BE2C (cell line): ENCODE measurements at regions not wholly inside any gene's neighbourhood (a gene's known extent, or its start where the extent isn't known, plus 50 kb on each side); places are given as distances from the start of the nearest gene placed in this dataset.

Experiments
- DNase-seq: peaks from one replicate; pipeline ENCODE4 v3.0.0-alpha.2; 2020
- H3K27me3 ChIP-seq: fragments of 250-450 bp; sonication (Bioruptor Pico); 2 replicates; pipeline ENCODE4 v1.5.1; 2020; ENCODE audit warnings: mild to moderate bottlenecking
- H3K36me3 ChIP-seq: fragments of 250-450 bp; sonication (Bioruptor Pico); 2 replicates; pipeline ENCODE4 v1.5.1; 2020; ENCODE audit warnings: mild to moderate bottlenecking
- H3K4me1 ChIP-seq: fragments of 250-450 bp; sonication (Bioruptor Pico); 2 replicates; pipeline ENCODE4 v1.5.1; 2020
- H3K4me3 ChIP-seq: 2 replicates; pipeline ENCODE4 v1.5.1; 2011; ENCODE audit warnings: low read depth, low read length
- H3K9me3 ChIP-seq: fragments of 250-450 bp; sonication (Bioruptor Pico); 2 replicates; pipeline ENCODE4 v1.5.1; 2020
- TF ChIP-seq, protein P1 (sequence below): IDR thresholded peaks from 2 replicates; pipeline ENCODE4 v1.5.1; 2012; ENCODE audit warnings: mild to moderate bottlenecking, low read depth, low read length

GRCh38 chr1:117678246-117678977, 72.6 kb downstream of the TENT5C start:
- Histone ChIP-seq H3K9me3 (no peaks in the 10 kb centered on the region), H3K36me3 (no peaks in the 10 kb centered on the region), H3K27me3 (no peaks in the 10 kb centered on the region), H3K4me3 (no peak overlapping the region), H3K4me1 (peaks cover 4% of the 10 kb centered on the region; the same call in 1 of the 2 replicates)
- peak; percentile 72 for DNase-seq
- TF ChIP-seq, protein P1, sequence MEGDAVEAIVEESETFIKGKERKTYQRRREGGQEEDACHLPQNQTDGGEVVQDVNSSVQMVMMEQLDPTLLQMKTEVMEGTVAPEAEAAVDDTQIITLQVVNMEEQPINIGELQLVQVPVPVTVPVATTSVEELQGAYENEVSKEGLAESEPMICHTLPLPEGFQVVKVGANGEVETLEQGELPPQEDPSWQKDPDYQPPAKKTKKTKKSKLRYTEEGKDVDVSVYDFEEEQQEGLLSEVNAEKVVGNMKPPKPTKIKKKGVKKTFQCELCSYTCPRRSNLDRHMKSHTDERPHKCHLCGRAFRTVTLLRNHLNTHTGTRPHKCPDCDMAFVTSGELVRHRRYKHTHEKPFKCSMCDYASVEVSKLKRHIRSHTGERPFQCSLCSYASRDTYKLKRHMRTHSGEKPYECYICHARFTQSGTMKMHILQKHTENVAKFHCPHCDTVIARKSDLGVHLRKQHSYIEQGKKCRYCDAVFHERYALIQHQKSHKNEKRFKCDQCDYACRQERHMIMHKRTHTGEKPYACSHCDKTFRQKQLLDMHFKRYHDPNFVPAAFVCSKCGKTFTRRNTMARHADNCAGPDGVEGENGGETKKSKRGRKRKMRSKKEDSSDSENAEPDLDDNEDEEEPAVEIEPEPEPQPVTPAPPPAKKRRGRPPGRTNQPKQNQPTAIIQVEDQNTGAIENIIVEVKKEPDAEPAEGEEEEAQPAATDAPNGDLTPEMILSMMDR: no peak

- no peak for DNase-seq
- Histone ChIP-seq H3K9me3 (no peaks in the 10 kb centered on the region), H3K27me3 (no peaks in the 10 kb centered on the region), H3K4me3 (no peak overlapping the region), H3K4me1 (peaks cover 4% of the 10 kb centered on the region; the same call in 1 of the 2 replicates), H3K36me3 (no peaks in the 10 kb centered on the region)
- TF ChIP-seq, protein P1: no peak
Observed at GRCh38 chr1:117679299-117679698, 73.5 kb downstream of the TENT5C start.

GRCh38 chr1:117679868-117680267, 74.0 kb downstream of the TENT5C start:
- TF ChIP-seq, protein P1: no peak
- DNase-seq: no peak
- no peaks in the 10 kb centered on the region for H3K9me3 ChIP-seq
- no peaks in the 10 kb centered on the region for H3K27me3 ChIP-seq
- H3K4me1 ChIP-seq: peaks cover 4% of the 10 kb centered on the region; the same call in 1 of the 2 replicates
- H3K4me3 ChIP-seq: no peak overlapping the region
- H3K36me3 ChIP-seq: no peaks in the 10 kb centered on the region

DNA sequence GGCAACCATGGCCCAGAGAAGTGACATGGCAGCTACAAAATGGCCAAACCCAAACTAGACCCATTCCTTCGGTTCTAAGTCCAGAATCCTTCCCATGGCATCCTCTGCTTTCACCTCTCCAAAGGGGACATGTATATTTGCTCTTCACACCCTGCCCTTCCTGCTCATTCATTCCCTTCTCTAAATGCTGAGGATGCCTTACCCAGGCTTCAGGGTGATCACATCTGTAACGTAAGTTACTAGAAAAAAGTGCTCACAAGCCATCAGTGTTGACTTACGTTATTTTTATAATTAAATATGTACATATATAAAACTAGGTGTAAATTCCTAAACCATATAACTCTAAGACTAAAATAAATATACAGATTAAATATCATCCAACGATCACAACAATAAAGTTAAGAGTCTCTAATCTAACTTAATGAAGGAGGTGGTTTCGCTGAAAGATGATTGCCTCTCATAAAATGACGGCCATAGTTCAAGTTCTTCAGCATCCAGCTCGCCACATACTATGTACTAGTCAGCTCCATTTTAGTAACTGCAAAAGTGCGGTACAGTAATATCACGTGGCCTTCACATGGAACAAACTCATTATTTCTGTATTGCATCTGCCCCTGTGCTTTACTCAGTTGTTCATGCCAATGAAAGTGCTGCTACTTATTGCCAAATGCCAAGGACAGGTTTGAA, 74.6 kb downstream of the TENT5C start:
- no peak for DNase-seq
- TF ChIP-seq, protein P1: no peak
- Histone ChIP-seq H3K27me3 (no peaks in the 10 kb centered on the region), H3K36me3 (no peaks in the 10 kb centered on the region), H3K4me1 (peaks cover 4% of the 10 kb centered on the region; the same call in 1 of the 2 replicates), H3K9me3 (no peaks in the 10 kb centered on the region), H3K4me3 (no peak overlapping the region)

DNA sequence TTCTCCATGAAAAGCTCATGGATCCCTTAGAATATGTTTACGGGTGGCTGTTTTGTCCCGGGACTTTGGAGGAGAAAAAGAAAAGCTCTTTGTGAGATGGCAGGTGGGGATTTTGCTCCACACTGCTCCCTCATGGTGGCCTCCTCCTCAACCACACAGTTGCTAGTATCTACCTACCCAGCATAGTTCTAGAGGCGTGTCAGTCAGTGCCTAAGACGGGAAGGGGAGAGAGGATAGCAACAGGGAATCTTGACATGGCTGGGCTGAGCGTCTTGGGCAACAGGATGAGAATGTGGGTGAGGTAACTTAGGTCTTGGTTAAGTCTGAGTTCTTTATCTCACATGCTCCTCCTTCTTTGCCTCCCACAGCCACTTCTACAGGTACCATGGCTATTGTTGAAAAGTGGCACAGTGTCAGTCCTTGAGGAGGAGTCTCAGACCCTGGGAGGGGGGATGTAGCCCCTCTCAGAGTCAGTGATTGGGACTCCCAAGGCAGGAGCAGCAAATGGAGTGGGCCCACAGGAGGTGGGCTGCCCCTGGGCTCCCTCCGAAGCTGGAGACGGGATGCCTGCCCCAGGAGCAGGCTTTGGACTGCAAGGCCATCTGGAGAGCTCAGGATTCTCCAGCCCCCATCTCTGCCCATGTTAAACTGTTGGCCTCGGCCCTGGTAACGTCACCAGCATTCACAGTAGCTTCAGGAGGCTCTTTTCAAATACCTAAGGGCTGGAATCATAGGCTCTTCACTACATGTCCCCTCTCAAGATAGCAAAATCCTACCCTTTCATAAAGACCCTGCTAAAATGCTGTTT, 75.4 kb downstream of the TENT5C start:
- Histone ChIP-seq H3K36me3 (no peaks in the 10 kb centered on the region), H3K4me1 (peaks cover 4% of the 10 kb centered on the region; the same call in 1 of the 2 replicates), H3K9me3 (no peaks in the 10 kb centered on the region), H3K4me3 (no peak overlapping the region), H3K27me3 (no peaks in the 10 kb centered on the region)
- TF ChIP-seq, protein P1: no peak
- no peak for DNase-seq
